SK-N-DZ (cell line): ENCODE measurements at regions not wholly inside any gene's neighbourhood (a gene's known extent, or its start where the extent isn't known, plus 50 kb on each side); places are given as distances from the start of the nearest gene placed in this dataset.
"Not testable (repeated sequence)": the region's sequence is repeated elsewhere in the genome, so short reads cannot be mapped to it uniquely, and the experiment has no call there.

Source experiments
- DNase-seq: peaks from one replicate; pipeline ENCODE4 v3.0.0-alpha.2; 2015; ENCODE audit warnings: low spot score

DNA sequence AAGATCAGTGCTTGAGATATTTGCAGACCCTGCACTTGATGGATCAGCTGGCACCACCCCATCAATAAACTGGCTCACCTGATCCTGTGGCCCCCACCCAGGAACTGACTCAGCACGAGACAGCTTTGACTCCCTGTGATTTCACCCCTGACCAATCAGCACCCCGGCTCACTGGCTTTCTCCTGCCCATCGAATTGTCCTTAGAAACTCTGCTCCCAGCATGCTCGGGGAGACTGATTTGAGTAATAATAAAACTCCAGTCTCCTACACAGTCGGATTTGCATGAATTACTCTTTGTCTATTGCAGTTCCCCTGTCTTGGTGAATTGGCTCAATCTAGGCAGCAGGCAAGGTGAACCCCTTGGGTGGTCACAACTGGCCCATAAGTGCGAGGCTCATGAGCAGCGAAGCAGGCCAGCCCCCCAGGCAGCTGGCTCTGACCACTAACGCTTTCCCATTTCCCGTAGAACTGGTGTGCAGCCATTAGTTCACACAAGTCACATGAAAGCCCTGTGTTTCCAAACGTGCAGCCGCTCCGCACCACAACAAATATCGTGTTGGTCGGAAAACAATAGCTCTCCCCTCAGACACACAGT is 79.6 kb downstream of the RSPH3 start:
- DNase-seq, result no peak

DNA sequence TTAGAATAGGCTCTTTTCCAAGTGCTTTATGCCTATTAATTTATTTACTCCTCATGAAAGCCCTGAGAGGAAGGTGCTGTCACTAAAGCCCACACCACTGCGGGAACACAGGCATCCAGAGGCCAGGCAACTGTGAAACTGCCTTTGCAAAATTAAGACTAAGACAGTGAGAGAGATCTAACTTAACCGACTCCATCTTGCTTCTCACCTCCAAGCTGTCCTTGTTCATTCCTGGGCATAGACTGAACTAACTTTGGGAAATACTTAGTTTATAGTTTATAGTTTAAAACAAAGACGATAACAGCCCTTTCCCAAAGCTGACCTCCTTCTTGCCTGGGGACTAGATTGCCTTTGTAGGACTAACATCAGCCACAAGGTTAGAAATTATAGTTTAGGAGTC is 80.1 kb downstream of the RSPH3 start:
- no peak for DNase-seq

GRCh38 chr6:158916617-158917016 is 83.4 kb downstream of the RSPH3 start:
- no peak for DNase-seq

DNA sequence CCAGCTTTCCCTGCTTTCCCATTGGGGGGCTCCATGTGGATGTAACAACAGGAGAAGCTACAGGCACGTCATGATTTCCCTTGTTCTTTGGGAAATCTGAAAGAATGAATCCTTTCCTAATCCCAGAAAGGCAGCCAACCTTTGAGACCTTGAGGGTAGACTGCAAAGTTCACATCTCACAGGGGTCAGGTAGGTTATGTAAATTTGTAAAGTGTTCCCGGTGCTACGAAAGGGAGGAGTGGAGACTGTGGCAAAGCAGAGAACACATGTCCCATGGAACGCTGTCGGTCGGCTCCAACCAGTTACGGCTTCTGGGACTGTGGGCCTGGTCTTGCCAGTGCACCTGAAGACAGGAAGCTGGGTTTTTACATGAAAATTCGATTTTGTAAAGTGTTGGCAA is 85.1 kb downstream of the RSPH3 start:
- DNase-seq, result no peak

GRCh38 chr6:158913580-158913979 is 86.4 kb downstream of the RSPH3 start:
- DNase-seq, result no peak

- DNase-seq, result no peak
Measured at GRCh38 chr6:158912655-158913054, 87.3 kb downstream of the RSPH3 start.

DNA sequence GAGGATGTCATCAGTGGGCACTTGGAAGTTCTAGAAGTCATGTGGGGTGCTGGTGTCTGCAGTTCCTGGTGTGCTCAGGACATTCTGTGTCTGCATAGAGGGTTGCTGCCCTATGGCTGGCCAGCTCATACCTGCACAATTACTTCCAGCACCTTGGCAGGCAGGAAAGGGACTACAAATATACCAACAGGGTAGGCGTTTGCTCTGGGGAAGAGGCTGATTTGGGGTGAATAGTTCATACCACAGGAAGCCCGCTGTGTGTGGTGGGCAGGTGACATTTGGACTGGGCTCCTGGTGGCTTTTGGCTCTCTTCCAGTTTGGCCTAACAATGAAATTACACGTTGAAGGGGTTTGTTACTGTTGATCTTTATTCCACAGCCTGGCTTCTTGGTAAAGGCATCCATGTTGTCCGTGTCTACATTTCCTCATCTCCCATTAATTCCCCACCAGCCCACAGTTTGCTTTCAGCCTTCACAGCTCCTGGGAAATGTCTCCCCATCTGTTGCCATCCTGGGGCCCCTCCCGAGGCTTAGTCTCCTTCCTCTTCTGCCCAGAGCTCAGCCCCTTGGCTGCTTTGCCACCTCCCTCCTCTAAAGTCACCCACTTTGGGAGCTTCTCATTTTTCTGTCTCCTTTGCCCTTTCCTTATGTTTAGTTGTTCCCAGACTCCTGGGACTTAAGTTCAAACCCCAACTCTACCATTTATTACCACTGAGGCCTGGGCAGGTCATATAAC is 88.1 kb downstream of the RSPH3 start:
- DNase-seq, result no peak

DNA sequence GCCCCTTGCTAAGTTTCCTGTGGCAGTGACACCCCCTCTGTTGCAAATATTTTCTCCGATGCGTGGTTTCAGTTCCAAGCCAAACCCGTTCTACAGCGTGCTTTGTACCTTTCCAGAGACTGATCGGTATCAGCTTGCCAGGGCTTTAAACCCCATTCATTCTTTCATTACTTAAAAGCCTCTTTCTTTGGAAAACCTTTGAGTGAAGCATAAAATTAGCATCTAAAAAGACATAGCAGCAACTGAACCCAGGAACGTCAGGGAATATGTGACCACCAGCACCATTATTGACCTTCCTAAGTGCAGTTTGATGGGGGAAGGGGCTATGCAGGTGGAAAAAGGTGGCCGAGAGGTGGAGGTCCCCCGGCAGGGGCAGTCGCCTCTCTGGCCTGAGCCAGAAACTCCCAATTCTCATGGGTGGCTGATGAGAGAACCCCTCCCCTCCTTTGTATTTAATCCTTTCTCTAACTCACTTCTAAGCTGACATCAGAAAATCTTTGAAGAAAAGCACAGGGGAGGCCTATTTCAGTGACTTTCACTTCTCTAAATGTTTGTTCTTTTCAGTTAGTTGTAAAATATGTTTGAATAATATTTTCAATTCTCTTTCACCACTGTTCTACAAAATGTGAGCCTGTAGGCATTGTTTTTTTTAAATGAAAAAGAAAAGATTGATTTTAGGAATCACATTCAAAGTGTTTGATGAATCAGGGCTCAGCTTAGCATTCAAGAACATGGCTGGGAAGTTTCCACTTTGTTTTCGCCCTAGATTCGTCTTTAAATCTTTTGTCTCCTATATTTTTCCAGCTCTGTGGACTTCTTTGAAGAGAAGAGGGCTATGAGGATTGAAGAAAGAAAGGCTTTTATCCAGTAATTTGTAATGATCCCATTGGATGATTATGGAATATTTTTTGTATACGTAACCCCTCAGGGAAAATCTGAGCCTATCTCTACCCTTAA is 89.2 kb downstream of the RSPH3 start:
- DNase-seq, result no peak

DNA sequence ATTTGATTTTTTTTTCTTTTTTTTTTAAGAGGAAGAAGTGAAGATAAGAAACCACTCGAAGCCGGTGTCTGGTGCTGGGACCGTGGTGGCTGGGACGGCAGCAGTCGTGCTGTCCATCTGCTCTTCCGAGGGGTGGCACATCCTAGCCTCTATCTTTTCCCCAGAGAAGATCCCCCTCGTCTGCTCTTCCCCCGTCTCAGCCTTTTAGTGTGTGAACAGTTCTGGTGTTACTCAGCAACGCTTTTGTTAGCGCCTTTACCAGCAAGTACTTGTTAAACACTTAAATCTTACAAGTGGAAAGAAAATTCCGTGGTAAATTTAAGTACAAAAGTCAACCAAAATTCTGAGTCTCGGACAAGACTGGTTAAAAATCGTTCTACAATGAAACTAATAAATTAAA is 90.1 kb downstream of the RSPH3 start:
- no peak for DNase-seq

GRCh38 chr6:158908606-158909005 is 89.4 kb upstream of the EZR start:
- no peak for DNase-seq

GRCh38 chr6:158907931-158908330 is 88.8 kb upstream of the EZR start:
- no peak for DNase-seq

- DNase-seq, result no peak
Measured at GRCh38 chr6:158906926-158907325, 87.8 kb upstream of the EZR start.

DNA sequence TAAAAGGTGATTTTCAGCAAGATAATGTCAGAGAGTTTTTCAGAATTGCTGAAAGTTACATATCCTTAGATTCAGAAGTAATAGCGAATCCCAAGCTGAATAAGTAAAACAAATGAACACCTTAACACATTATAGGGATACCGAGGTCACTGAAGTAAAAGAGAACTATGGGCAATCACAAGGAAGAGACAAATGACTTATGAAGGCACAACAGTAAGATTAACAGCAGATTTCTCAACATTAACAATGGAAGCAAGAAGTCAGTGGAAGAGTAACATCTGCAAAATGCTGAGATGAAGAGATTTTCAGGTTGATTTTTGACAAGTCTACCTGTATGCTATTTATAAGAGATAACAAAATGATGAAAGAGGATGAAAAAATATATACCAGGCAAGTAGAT is 86.1 kb upstream of the EZR start:
- DNase-seq, result no peak

- no peak for DNase-seq
Measured at GRCh38 chr6:158903801-158904200, 84.6 kb upstream of the EZR start.

DNA sequence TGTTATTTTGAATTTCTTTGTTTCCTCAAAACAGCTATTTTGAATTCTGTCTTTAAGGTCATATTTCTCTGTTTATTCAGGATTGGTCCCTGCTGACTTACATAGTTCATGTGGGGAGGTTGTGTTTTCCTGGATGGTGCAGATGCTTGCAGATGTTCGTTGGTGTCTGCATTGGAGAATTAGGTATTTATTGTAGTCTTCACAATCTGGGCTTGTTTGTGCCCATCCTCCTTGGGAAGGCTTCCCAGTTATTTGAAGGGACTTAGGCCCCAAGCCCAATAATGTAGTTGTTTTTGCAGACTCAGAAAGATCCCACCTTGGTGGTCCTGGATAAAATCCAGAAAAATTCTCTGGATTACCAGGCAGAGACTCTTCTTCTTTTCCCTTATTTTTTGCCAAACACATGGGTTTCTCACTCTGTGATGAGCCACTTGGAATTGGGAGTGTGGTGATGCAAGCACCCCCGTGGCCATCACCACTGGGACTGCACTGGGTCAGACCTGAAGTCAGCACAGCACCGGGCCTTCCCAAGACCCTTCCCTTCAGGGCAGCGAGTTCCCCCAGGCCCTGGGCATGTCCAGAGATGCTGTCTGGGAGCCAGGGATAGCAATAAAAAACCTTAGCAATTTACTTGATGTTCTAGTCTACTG is 81.6 kb upstream of the EZR start:
- no peak for DNase-seq

- no peak for DNase-seq
Measured at GRCh38 chr6:158897236-158897635, 78.1 kb upstream of the EZR start.

GRCh38 chr6:158895661-158896060 is 76.5 kb upstream of the EZR start:
- no peak for DNase-seq

GRCh38 chr6:158894193-158894592 is 75.0 kb upstream of the EZR start:
- DNase-seq, result no peak

GRCh38 chr6:158892266-158892665 is 73.1 kb upstream of the EZR start:
- no peak for DNase-seq

DNA sequence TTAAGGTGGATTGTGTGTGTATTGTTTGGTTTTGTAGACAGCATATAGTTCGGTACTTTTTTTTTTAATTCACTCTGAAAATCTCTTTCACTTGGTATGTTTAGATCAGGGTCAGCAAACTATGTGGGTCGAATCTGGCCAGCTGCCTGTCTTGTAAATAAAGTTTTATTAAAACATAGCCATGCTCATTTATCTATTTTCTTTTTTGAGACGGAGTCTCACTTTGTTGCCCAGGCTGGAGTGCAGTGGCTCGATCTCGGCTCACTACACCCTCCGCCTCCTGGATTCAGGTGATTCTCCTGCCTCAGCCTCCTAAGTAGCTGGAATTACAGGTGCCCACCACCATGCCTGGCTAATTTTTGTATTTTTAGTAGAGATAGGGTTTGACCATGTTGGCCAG is 72.4 kb upstream of the EZR start:
- not testable (repeated sequence) for DNase-seq

- DNase-seq, result not testable (repeated sequence)
Measured at GRCh38 chr6:158888171-158888570, 69.0 kb upstream of the EZR start.
